ENCODE measurements at regions not wholly inside any gene's neighbourhood (a gene's known extent, or its start where the extent isn't known, plus 50 kb on each side); places are given as distances from the start of the nearest gene placed in this dataset.

DNA sequence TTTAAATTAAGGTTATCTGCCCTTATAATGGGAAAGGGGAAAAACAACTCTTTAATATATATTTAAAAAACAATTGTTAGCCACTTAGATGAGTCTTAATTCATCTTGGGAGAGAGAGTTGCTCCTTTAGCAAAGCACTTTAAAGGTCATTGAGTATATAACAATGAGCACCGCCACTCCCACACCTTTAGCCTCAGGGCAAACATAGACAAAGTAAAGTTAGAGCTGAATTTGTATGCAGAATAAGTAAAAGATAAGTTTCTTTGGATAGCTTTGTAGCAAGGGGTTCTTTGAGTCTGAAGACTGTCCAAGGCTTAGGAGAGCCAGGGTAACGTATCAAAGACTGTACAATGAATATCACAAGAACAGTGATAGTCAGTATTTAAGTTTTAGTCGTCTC lies 728.8 kb upstream of the LMO3 start:
- TF ChIP-seq CTCF (IDR thresholded peaks at IDR 0.05) (no peak), POLR2A (IDR thresholded peaks at IDR 0.05) (no peak), EP300 (IDR thresholded peaks at IDR 0.05) (no peak)
